ENCODE measurements at regions not wholly inside any gene's neighbourhood (a gene's known extent, or its start where the extent isn't known, plus 50 kb on each side); places are given as distances from the start of the nearest gene placed in this dataset.
A peak's percentile ranks its signal among the peaks of the same experiment; 100 is the strongest.

DNA sequence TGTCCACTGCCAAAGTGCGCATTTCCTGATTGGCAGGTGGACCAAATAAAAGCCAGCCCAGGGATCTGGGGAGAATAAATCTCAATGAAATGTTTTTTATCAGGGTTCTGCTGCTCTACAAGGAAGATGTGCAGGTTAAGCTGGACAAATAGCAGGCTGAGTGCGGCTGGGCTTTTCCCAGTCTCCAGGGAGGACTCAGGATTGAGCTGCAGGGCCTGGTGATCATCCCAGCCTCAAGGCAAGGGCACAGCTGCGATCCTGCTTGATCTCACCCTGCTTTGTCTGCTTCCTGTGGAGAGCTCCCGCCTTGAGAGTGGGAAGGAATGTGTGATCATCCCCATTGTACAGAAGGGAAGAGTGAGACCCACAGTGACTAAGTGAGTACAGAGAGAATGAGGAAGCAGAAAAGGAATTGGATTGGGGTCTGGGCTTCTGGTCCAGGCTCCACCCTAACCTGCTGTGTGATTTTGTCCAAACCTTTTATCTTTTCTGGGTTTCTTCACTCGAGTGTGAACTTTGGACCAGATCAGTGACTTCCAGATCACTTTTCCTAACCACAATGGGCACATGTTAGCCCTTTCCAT lies 75.3 kb upstream of the CRHR1 start:
- TF ChIP-seq MAX (IDR thresholded peaks at IDR 0.05; ENCODE audit: low read depth, low read length): no peak
- no peak for TF ChIP-seq MYC (IDR thresholded peaks at IDR 0.05; ENCODE audit: low read depth, low read length)
- TF ChIP-seq POLR2A (IDR thresholded peaks at IDR 0.05; ENCODE audit: extremely low read depth, insufficient read length): no peak
- TF ChIP-seq, protein P1, sequence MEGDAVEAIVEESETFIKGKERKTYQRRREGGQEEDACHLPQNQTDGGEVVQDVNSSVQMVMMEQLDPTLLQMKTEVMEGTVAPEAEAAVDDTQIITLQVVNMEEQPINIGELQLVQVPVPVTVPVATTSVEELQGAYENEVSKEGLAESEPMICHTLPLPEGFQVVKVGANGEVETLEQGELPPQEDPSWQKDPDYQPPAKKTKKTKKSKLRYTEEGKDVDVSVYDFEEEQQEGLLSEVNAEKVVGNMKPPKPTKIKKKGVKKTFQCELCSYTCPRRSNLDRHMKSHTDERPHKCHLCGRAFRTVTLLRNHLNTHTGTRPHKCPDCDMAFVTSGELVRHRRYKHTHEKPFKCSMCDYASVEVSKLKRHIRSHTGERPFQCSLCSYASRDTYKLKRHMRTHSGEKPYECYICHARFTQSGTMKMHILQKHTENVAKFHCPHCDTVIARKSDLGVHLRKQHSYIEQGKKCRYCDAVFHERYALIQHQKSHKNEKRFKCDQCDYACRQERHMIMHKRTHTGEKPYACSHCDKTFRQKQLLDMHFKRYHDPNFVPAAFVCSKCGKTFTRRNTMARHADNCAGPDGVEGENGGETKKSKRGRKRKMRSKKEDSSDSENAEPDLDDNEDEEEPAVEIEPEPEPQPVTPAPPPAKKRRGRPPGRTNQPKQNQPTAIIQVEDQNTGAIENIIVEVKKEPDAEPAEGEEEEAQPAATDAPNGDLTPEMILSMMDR (IDR thresholded peaks at IDR 0.05; ENCODE audit: low read depth, low read length): no peak

GRCh38 chr17:45709728-45710288 lies 74.3 kb upstream of the CRHR1 start:
- H3K4me3 ChIP-seq (ENCODE audit: low read depth, low read length): no peak overlapping the region
- TF ChIP-seq, protein P1 (IDR thresholded peaks at IDR 0.05; ENCODE audit: low read depth, low read length): no peak
- TF ChIP-seq MAX (IDR thresholded peaks at IDR 0.05; ENCODE audit: low read depth, low read length): no peak
- DNase-seq (ENCODE audit: low read depth): no peak

More for the DNA sequence above, 75.3 kb upstream of the CRHR1 start:
- DNase-seq (ENCODE audit: low read depth): no peak
- H3K4me3 ChIP-seq (ENCODE audit: low read depth, low read length): no peak overlapping the region

GRCh38 chr17:45715787-45716186 lies 68.3 kb upstream of the CRHR1 start:
- no peak overlapping the region for H3K4me3 ChIP-seq (ENCODE audit: low read depth, low read length)
- TF ChIP-seq, protein P1 (IDR thresholded peaks at IDR 0.05; ENCODE audit: low read depth, low read length): no peak
- no peak for TF ChIP-seq MAX (IDR thresholded peaks at IDR 0.05; ENCODE audit: low read depth, low read length)
- TF ChIP-seq POLR2A (IDR thresholded peaks at IDR 0.05; ENCODE audit: extremely low read depth, insufficient read length): no peak
- TF ChIP-seq MYC (IDR thresholded peaks at IDR 0.05; ENCODE audit: low read depth, low read length): no peak
- no peak for DNase-seq (ENCODE audit: low read depth)

DNA sequence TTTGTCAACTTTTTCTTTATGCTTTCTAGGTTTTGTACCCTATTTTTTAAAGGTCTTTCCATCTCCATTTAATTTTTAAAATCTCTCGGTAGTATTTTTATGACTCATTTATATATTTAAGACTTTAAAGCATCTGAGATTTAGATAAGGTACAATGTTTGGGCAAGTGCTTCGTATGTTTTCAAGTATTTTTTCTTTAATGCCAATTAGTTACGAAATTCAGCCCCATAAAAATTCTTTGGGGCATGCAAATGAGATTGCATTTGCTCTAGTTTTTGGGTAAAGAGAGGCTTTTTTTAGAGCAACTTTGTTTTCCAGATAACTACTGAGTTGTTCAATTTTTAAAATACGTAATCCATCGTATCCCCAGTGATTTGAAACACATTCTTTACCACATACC lies 65.3 kb upstream of the CRHR1 start:
- no peak for TF ChIP-seq POLR2A (IDR thresholded peaks at IDR 0.05; ENCODE audit: extremely low read depth, insufficient read length)
- no peak for TF ChIP-seq MAX (IDR thresholded peaks at IDR 0.05; ENCODE audit: low read depth, low read length)
- TF ChIP-seq, protein P1 (IDR thresholded peaks at IDR 0.05; ENCODE audit: low read depth, low read length): no peak
- TF ChIP-seq MYC (IDR thresholded peaks at IDR 0.05; ENCODE audit: low read depth, low read length): no peak
- no peak for DNase-seq (ENCODE audit: low read depth)
- H3K4me3 ChIP-seq (ENCODE audit: low read depth, low read length): no peak overlapping the region

GRCh38 chr17:45719335-45720071 lies 64.6 kb upstream of the CRHR1 start:
- H3K4me3 ChIP-seq (ENCODE audit: low read depth, low read length): no peak overlapping the region
- TF ChIP-seq MAX (IDR thresholded peaks at IDR 0.05; ENCODE audit: low read depth, low read length): no peak
- no peak for TF ChIP-seq MYC (IDR thresholded peaks at IDR 0.05; ENCODE audit: low read depth, low read length)
- TF ChIP-seq, protein P1 (IDR thresholded peaks at IDR 0.05; ENCODE audit: low read depth, low read length): peak; percentile 48
- TF ChIP-seq POLR2A (IDR thresholded peaks at IDR 0.05; ENCODE audit: extremely low read depth, insufficient read length): no peak
- DNase-seq (ENCODE audit: low read depth): peak; percentile 64
